HEK293T (cell line): ENCODE measurements at regions not wholly inside any gene's neighbourhood (a gene's known extent, or its start where the extent isn't known, plus 50 kb on each side); places are given as distances from the start of the nearest gene placed in this dataset.
"Not testable (repeated sequence)": the region's sequence is repeated elsewhere in the genome, so short reads cannot be mapped to it uniquely, and the experiment has no call there.

Experiments
- CTCF ChIA-PET: fragments of 350-600 bp; formaldehyde crosslinking; extraction: SDS; loops from one replicate; lab custom pipeline; 2021; ENCODE audit warnings: antibody characterized with exemption, inconsistent platforms; lab: Yijun Ruan, JAX
- POLR2A ChIA-PET: fragments of 350-600 bp; formaldehyde crosslinking; extraction: SDS; loops from one replicate; lab custom pipeline; 2020; ENCODE audit warnings: antibody characterized with exemption, inconsistent platforms; lab: Yijun Ruan, JAX
- DNase-seq: peaks from one replicate; pipeline ENCODE4 v3.0.0; 2012; ENCODE audit warnings: mixed read lengths; ENCODE audit errors: extremely low spot score
- ARNT ChIP-seq: fragments of 450-650 bp; IDR thresholded peaks from 2 replicates; pipeline ENCODE4 v1.6.1; 2017; ENCODE audit warnings: mild to moderate bottlenecking
- BHLHE40 ChIP-seq: fragments of 450-650 bp; IDR thresholded peaks from 2 replicates; pipeline ENCODE4 v1.6.1; 2016; ENCODE audit warnings: mild to moderate bottlenecking, moderate library complexity, borderline replicate concordance
- CTBP1 ChIP-seq: fragments of 450-650 bp; IDR thresholded peaks from 2 replicates; pipeline ENCODE4 v1.6.1; 2016; ENCODE audit warnings: borderline replicate concordance
- ELF4 ChIP-seq: fragments of 450-650 bp; IDR thresholded peaks from 2 replicates; pipeline ENCODE4 v1.6.1; 2017; ENCODE audit warnings: antibody characterized with exemption
- FOXA1 ChIP-seq: fragments of 450-650 bp; IDR thresholded peaks from 2 replicates; pipeline ENCODE4 v1.6.1; 2016; ENCODE audit warnings: mild to moderate bottlenecking
- FOXK2 ChIP-seq: fragments of 450-650 bp; IDR thresholded peaks from 2 replicates; pipeline ENCODE4 v1.6.1; 2016; ENCODE audit warnings: mild to moderate bottlenecking
- FOXM1 ChIP-seq: fragments of 450-650 bp; IDR thresholded peaks from 2 replicates; pipeline ENCODE4 v1.6.1; 2017; ENCODE audit warnings: mild to moderate bottlenecking, borderline replicate concordance
- HDGF ChIP-seq: fragments of 450-650 bp; IDR thresholded peaks from 2 replicates; pipeline ENCODE4 v1.6.1; 2017; ENCODE audit warnings: antibody characterized with exemption, borderline replicate concordance
- L3MBTL2 ChIP-seq: fragments of 450-650 bp; conservative IDR thresholded peaks from 2 replicates; pipeline ENCODE4 v1.6.1; 2016; ENCODE audit warnings: mild to moderate bottlenecking
- LEF1 ChIP-seq: fragments of 450-650 bp; IDR thresholded peaks from 2 replicates; pipeline ENCODE4 v1.6.1; 2017; ENCODE audit warnings: mild to moderate bottlenecking, borderline replicate concordance
- NFRKB ChIP-seq: fragments of 450-650 bp; IDR thresholded peaks from 2 replicates; pipeline ENCODE4 v1.6.1; 2016; ENCODE audit warnings: mild to moderate bottlenecking, moderate library complexity
- SP1 ChIP-seq: fragments of 450-650 bp; IDR thresholded peaks from 2 replicates; pipeline ENCODE4 v1.6.1; 2017
- SUZ12 ChIP-seq: fragments of 450-650 bp; IDR thresholded peaks from 2 replicates; pipeline ENCODE4 v1.6.1; 2016; ENCODE audit warnings: mild to moderate bottlenecking
- TARDBP ChIP-seq: fragments of 450-650 bp; IDR thresholded peaks from 2 replicates; pipeline ENCODE4 v1.6.1; 2016
- ZNF384 ChIP-seq: fragments of 450-650 bp; IDR thresholded peaks from 2 replicates; pipeline ENCODE4 v1.6.1; 2016
- TF ChIP-seq, protein P1 (sequence below): fragments of 450-650 bp; IDR thresholded peaks from 2 replicates; pipeline ENCODE4 v1.6.1; 2016

DNA sequence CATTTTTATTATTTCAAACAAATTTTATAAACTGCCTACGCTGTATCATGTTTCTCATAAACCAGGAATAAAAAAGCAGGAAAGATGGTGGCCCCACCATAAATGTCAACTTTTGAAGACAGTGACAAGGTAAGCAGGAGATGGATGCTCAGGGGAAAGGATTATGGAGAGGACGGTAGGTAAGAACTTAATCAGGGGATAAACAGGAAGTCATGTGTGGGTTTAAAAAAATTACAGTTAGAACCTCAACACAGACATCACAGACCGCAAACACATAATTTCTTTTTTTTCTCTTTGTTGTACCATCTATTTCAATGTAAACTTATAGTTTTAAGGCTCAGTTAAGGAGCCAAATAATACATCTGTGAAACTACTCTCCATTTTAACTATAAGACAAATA is 575.2 kb upstream of the SLC8A1 start:
- TF ChIP-seq ELF4 (no peak), LEF1 (no peak), SUZ12 (no peak), FOXM1 (no peak)
- ChIA-PET CTCF (no interaction called here), POLR2A (no interaction called here)
- DNase-seq, result no peak

DNA sequence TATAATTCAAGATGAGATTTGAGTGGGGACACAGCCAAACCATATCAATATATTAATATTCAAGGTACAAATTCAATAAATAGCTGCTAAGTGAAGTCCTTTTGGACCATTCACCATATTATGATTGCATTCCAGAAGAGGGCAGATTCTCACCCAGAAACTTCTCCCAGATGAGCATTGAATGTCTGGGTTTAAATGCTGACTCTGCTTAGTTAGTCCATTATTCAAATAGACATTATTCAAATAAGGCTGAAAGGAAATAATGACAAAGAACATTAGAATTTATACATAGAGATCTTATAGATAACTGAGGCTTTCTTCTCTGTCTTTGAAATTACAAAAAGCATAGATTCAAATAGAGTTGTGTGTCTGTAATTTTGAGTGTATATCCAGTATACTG is 579.4 kb upstream of the SLC8A1 start:
- POLR2A ChIA-PET, result no interaction called here
- TF ChIP-seq ARNT, result no peak
- no peak for TF ChIP-seq FOXM1
- no peak for TF ChIP-seq FOXK2
- TF ChIP-seq HDGF, result no peak
- no peak for TF ChIP-seq ELF4
- TF ChIP-seq TARDBP, result no peak
- no peak for TF ChIP-seq CTBP1
- TF ChIP-seq, protein P1, sequence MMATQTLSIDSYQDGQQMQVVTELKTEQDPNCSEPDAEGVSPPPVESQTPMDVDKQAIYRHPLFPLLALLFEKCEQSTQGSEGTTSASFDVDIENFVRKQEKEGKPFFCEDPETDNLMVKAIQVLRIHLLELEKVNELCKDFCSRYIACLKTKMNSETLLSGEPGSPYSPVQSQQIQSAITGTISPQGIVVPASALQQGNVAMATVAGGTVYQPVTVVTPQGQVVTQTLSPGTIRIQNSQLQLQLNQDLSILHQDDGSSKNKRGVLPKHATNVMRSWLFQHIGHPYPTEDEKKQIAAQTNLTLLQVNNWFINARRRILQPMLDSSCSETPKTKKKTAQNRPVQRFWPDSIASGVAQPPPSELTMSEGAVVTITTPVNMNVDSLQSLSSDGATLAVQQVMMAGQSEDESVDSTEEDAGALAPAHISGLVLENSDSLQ, result no peak
- TF ChIP-seq NFRKB, result no peak
- no peak for TF ChIP-seq SP1
- no peak for TF ChIP-seq SUZ12
- TF ChIP-seq BHLHE40, result no peak
- TF ChIP-seq FOXA1, result no peak
- no peak for TF ChIP-seq L3MBTL2
- TF ChIP-seq ZNF384, result no peak
- no peak for TF ChIP-seq LEF1
- no peak for DNase-seq
- CTCF ChIA-PET, result no interaction called here

DNA sequence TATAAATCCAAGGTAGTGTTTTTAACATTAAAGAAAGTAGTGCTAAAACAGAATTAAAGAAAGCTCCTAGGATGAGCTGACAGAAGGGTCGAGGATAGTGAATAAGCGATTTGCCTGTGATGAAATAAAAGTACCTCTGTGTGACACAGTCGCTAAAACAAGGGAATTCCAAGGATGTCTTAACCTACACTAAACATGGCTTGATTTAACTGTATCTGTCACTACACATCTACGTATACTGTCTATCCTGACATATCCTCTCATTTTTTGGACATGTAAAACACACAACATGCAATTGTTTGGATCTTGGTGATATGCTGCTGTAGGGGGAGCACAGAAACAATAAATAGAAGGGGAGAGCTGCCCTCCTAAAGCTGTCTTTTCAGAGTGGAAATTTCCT is 580.8 kb upstream of the SLC8A1 start:
- CTCF ChIA-PET, result no interaction called here
- DNase-seq, result no peak
- TF ChIP-seq, protein P1, result no peak
- POLR2A ChIA-PET, result no interaction called here

DNA sequence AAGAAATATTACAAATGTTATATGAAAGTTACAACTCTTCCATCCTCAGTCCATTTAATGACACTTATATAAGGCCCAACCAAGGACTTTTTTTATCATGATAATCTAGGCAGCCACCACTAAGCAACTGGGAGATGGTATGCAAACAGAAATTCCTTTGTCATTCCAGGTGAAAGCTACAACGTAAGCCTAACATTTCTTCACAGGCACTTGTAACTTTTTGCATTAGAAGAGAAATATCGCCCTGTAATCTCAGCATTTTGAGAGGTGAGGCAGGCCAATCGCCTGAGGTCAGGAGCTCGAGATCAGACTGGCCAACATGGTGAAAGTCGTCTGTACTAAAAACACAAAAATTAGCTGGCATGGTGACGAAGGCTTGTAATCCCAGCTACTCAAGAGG is 581.2 kb upstream of the SLC8A1 start:
- POLR2A ChIA-PET, result no interaction called here
- no peak for DNase-seq
- CTCF ChIA-PET, result no interaction called here
- no peak for TF ChIP-seq FOXK2
- TF ChIP-seq SP1, result no peak
- no peak for TF ChIP-seq BHLHE40
- no peak for TF ChIP-seq NFRKB
- no peak for TF ChIP-seq TARDBP
- TF ChIP-seq SUZ12, result no peak
- TF ChIP-seq, protein P1, result no peak
- TF ChIP-seq FOXA1, result no peak
- no peak for TF ChIP-seq LEF1
- no peak for TF ChIP-seq HDGF
- no peak for TF ChIP-seq FOXM1
- TF ChIP-seq ELF4, result no peak
- no peak for TF ChIP-seq CTBP1

DNA sequence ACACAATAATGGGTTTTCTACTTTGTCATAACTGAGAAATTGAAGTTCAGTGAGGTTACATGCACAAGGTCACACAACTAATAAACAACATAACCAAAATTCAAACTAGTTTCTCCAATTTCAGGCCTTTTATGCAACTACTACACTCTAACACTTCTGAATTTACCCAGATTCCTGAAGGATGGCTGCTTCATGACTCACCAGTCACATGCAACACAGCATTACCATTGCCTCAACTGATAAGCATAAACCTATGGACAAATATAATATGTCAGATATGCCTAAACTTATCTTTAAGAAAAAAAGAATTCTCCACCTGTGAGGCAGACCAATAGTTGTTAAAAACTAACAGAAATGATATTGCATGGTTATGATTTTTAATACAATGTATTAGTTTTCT is 586.5 kb upstream of the SLC8A1 start:
- TF ChIP-seq ZNF384 (no peak), L3MBTL2 (no peak), SP1 (no peak), FOXK2 (no peak), HDGF (no peak), FOXM1 (no peak), ARNT (no peak), TARDBP (no peak), LEF1 (no peak), BHLHE40 (no peak)
- TF ChIP-seq, protein P1, result no peak
- DNase-seq, result no peak
- POLR2A ChIA-PET, result no interaction called here
- CTCF ChIA-PET, result no interaction called here

DNA sequence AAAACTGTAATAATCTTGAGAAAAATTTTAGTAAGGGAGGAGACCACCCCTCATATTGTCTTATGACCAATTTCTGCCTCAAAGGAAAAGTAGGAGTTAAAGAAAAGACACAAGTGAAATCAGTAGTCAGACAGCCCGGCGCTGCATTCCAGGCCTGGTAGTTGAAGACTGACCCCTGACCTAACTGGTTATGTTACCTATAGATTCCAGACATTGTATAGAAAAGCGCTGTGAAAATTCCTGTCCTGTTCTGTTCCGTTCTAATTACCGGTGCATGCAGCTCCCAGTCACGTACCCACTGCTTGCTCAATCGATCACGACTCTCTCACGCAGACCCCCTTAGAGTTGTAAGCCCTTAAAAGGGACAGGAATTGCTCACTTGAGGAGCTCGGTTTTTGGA is 587.9 kb upstream of the SLC8A1 start:
- CTCF ChIA-PET, POLR2A ChIA-PET, DNase-seq: not testable (repeated sequence)

DNA sequence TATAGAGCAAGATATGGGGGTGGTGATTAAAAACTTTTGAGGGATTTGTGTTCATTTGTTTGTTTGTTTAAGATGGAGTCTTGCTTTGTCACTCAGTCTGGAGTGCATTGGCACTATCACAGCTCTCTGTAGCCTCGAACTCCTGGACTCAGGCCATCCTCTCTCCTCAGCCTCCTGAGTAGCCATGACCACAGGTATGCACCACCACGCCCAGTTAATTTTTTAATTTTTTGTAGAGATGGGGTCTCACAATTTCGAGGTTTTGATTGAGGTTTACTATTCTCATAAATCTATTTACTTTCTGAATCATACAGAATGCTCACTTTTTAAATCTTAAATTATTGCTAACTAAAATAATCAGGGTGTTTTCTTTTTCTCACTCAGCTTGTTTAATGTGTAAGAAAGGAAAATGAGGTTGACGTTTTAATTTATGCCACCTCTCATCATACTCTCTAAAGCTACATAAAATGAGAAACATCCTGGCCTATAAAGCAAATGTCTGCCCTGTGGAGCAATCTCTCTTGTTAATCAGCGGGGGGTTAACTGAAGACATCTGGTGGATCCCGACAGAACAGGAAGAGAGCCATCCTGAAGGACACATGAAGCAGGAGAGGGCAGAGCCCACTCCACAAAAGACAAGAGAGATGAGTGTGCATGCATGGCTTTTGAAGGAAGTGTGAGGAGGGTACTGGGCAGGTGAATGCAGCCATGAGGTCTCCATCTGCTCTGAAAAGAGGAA is 589.1 kb upstream of the SLC8A1 start:
- POLR2A ChIA-PET, result no interaction called here
- CTCF ChIA-PET, result no interaction called here
- TF ChIP-seq LEF1, result no peak
- no peak for TF ChIP-seq SUZ12
- TF ChIP-seq SP1, result no peak
- TF ChIP-seq TARDBP, result no peak
- TF ChIP-seq CTBP1, result no peak
- TF ChIP-seq ZNF384, result no peak
- TF ChIP-seq HDGF, result no peak
- TF ChIP-seq L3MBTL2, result no peak
- no peak for TF ChIP-seq FOXA1
- no peak for TF ChIP-seq FOXM1
- no peak for TF ChIP-seq NFRKB
- TF ChIP-seq, protein P1, result no peak
- no peak for TF ChIP-seq ARNT
- no peak for TF ChIP-seq ELF4
- no peak for TF ChIP-seq FOXK2
- TF ChIP-seq BHLHE40, result no peak
- no peak for DNase-seq
